GM19463 (cell line): ENCODE measurements at regions not wholly inside any gene's neighbourhood (a gene's known extent, or its start where the extent isn't known, plus 50 kb on each side); places are given as distances from the start of the nearest gene placed in this dataset.

Experiments
- ATAC-seq: cut with Tn5 transposase; IDR thresholded peaks from one replicate; pipeline ENCODE4 v1.9.1; 2021; ENCODE audit warnings: mild to moderate bottlenecking, moderate library complexity; ENCODE audit not compliant: unreplicated experiment

- ATAC-seq: no peak
Measured at GRCh38 chr16:64421515-64421914, 700.3 kb downstream of the CDH11 start.

- ATAC-seq: no peak
Measured at GRCh38 chr16:64419832-64420231, 702.0 kb downstream of the CDH11 start.

DNA sequence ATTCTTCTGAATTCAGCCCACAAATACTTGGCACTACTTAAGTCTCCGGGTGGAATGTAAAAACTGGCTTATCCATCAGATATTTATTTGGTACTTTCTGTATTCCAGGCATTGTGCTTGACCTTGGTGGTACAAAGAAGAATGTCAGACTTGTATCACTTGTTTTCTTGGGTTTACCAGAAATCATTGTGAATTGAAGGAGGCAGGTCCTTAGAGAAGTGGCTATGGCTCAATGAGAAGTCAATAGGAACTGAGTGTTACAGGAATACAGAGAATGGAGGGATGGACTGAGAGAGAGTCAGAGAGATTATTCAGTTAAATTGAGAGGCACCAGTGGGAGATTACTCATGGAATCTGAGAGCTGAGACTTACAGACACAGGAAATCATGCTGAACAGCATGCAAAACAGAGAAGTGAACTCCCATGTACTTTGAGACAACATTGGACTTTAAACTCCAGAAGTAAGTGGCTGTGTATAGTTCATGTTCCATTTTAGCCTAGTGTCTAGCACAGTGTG, 704.1 kb downstream of the CDH11 start:
- no peak for ATAC-seq

- no peak for ATAC-seq
Measured at GRCh38 chr16:64416216-64417005, 705.5 kb downstream of the CDH11 start.

DNA sequence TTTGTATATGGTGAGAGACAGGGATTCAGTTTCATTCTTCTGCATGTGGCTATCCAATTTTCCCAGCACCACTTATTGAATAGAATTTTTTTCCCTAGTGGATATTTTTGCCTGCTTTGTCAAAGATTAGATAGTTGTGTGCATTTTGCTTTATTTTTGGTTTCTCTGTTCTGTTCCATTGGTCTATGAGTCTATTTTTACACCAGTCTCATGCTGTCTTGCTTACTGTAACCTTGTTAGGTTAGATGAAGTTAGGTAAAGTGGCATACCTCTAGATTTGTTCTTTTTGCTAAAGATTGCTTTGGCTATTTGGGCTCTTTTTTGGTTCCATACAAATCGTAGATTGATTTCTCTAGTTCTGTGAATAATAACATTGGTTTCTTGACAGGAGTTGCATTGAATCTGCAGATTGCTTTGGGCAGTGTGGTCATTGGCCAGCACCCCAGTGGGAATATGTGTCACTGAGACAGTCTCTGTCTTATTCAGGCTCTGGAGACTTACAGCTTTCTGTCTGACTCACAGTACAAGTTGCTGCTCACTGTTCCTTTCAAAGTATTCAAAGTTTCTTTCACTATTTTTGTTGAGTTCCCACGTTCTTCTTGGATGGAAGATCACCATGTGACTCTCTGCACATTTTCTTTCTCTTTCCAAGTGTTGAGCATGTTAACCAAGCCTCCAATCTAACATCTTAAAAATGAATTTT, 709.1 kb downstream of the CDH11 start:
- ATAC-seq: no peak

DNA sequence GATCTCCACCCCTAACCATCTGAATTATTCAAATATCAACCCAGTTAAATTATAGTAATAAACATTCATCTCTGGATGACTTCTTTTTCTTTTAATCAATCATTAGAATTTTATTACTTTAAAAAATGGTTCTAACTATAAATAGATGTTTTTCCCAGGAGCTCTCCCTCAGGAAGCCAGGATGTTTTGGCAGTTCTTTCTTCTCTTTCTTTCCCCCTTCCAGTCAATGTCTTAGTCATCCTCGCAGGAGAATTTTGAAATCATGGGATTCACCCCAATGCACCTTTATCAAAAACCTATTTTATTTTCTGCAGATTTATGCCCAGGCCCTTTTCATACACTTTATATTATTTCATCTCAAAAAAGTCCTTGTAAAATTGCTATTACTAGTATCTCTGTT, 711.6 kb downstream of the CDH11 start:
- no peak for ATAC-seq

GRCh38 chr16:64409783-64410210, 712.1 kb downstream of the CDH11 start:
- ATAC-seq: no peak

GRCh38 chr16:64408699-64409098, 713.2 kb downstream of the CDH11 start:
- ATAC-seq: no peak

- no peak for ATAC-seq
Measured at GRCh38 chr16:64406770-64407181, 715.1 kb downstream of the CDH11 start.

DNA sequence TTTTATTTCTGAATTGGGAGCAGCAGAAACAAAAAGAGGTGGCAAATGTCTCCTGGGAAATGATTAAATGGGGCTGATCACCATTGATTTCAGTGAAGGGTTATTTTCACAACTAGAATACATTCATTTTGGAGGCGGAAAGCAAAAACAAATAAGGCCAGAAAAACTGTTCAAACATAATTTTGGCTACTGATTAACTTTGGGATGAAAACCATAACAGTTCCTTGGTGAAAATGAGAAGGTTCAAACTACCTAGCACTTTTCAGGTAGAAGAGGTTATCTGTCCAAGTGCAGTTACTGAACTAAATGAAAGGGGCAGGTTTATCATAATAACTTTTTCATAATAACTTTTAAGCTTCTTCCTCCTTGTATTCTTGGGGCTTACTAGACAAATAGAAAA, 718.5 kb downstream of the CDH11 start:
- no peak for ATAC-seq

- ATAC-seq: no peak
Measured at GRCh38 chr16:64398793-64399192, 723.1 kb downstream of the CDH11 start.

DNA sequence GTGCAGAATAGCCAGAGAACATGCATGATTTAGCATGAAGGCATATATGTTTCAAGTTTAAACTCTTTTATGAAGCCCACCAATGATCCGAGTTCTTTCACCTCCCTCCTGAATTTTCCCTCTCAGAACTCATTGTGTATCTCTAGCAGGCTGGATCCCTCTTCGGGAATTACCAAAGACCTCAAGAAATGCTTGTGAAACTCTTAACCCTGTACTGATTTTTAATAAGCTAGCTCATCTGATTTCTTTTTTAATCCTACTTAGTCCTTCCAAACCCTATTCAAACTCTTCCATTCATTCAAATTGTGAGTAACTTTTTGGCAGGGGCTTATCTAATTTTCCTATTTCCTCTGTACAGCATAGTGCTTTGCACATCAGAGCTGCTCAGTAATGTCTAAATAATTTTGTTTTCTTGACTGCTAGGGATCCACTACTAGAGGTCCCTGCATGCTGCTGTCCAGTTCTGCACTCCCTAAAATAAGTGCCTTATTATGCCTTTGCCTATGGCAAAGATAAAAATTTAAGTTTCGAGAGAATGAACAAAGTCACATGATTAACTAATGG, 723.8 kb downstream of the CDH11 start:
- no peak for ATAC-seq

- ATAC-seq: no peak
Measured at GRCh38 chr16:64397042-64397441, 724.8 kb downstream of the CDH11 start.

DNA sequence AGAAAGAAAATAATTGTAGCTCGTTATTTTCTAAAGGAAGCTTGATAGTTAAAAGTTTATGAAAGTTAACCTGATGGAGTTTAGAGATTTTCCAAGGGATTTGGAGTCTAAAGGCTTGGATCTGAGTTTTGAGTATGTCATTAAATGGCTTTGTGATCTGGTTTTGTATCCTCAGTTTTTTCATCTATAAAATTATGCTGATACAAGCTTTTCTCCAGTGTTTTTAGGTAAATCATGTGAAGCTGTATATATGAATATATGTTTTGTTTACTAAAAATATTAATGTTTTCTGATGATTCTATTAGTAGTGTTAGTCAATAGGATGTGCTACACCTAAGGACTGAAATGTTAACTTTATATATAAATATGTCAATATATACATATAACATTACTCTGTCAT, 727.8 kb downstream of the CDH11 start:
- no peak for ATAC-seq

- no peak for ATAC-seq
Measured at GRCh38 chr16:64392456-64392855, 729.4 kb downstream of the CDH11 start.

DNA sequence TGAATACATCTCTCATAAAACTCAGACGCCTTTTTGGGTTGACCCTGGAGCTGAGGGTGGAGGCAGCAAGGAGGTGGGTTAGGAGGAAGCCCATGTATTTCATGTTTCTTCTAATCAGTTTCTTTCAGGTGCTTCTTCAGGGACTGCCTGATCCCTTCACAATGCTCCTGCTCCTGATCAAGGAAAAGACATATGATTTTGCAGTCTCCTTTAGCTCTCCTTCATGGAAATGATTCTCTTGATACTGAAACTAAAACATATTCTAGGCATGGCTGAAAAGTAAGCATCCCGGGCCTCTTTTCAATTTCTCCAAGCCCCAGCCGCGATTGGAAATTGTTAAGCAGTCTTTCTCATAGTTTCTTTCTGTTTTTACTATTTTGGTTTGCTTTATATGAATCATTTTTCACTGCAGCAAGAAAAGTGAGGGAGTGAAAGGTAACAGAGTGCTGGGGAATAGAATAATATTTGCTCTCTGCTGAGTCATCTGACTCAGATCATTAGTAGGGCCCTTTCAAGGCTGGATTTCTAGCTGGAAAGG, 730.7 kb downstream of the CDH11 start:
- ATAC-seq: no peak

DNA sequence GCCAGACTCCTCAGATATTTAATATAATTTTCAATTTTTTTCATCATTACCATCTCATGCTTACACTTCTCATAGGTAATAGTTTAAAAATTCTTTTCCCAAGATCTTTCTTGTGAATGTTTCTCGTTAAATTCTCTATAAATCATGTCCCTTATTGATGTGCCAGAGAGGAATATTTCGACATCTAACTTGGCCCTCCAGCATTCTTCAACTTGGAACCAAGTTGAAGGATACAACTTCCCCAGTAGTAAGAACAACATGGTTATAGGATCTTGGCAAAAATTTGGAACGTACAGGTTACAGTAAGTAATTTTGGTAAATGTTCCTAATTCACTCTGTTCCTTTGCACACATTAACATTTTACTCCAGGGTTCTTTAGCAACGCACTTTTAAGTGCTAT, 731.8 kb downstream of the CDH11 start:
- ATAC-seq: no peak

GRCh38 chr16:64384636-64385035, 737.2 kb downstream of the CDH11 start:
- ATAC-seq: no peak

GRCh38 chr16:64381979-64382378, 739.9 kb downstream of the CDH11 start:
- no peak for ATAC-seq

DNA sequence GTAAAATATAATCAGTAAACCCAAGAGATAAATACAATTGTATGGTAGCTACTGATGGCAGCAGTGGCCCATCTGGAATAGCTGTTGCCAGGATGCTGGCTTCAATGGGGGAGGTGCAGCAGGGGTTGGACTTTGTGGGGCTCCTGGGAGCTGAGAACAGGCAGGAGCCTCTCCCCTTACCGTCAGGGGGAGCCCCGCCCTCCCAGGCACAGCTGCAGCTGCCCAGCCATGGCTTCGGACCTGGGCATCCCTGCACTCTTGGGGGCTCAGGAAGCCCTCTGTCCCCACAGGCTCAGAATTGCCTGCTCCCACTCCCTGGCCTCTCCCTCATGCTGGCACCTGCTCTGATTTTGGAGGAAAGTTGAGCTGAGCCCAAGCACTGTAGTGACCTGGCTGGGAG, 741.1 kb downstream of the CDH11 start:
- no peak for ATAC-seq

DNA sequence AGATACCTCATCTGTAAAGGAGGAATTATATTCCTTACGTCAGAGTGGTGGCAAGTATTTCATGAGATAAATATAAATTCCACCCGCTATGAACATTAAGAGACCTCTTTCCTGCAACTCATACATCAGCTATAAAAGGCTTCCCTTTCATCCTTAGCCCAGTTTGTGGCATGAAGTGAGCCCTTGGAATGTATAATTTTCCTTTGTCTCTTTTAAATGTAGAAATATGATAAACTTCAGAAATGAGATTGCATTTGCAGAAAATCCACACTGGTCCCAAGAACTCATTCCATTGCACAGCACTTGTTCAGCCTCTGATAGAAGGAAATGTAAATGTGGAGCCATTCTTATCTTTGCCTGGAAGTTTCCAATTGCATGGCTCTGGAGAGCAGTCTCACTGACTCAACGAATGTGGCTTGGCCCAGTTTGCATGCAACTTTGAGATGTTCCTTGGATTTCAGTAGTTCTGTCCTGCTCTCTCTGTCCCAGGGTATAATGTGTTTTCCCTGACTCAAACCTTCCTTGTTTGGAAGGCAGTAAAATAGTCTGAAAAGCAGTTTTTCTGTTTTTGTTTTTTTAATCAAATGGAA, 746.4 kb downstream of the CDH11 start:
- ATAC-seq: no peak
